22Rv1 (cell line): ENCODE measurements at regions not wholly inside any gene's neighbourhood (a gene's known extent, or its start where the extent isn't known, plus 50 kb on each side); places are given as distances from the start of the nearest gene placed in this dataset.
"Not testable (repeated sequence)": the region's sequence is repeated elsewhere in the genome, so short reads cannot be mapped to it uniquely, and the experiment has no call there.

ENCODE experiments used
- H3K27ac ChIP-seq: fragments of 450-650 bp; 2 replicates; pipeline ENCODE4 v1.5.1; 2017
- ZFX ChIP-seq: fragments of 450-650 bp; IDR thresholded peaks from 2 replicates; pipeline ENCODE4 v1.6.1; 2017; ENCODE audit warnings: antibody characterized with exemption, borderline replicate concordance
- TF ChIP-seq, protein P1 (sequence below): fragments of 450-650 bp; IDR thresholded peaks from 2 replicates; pipeline ENCODE4 v1.5.1; 2017; ENCODE audit warnings: mild to moderate bottlenecking

DNA sequence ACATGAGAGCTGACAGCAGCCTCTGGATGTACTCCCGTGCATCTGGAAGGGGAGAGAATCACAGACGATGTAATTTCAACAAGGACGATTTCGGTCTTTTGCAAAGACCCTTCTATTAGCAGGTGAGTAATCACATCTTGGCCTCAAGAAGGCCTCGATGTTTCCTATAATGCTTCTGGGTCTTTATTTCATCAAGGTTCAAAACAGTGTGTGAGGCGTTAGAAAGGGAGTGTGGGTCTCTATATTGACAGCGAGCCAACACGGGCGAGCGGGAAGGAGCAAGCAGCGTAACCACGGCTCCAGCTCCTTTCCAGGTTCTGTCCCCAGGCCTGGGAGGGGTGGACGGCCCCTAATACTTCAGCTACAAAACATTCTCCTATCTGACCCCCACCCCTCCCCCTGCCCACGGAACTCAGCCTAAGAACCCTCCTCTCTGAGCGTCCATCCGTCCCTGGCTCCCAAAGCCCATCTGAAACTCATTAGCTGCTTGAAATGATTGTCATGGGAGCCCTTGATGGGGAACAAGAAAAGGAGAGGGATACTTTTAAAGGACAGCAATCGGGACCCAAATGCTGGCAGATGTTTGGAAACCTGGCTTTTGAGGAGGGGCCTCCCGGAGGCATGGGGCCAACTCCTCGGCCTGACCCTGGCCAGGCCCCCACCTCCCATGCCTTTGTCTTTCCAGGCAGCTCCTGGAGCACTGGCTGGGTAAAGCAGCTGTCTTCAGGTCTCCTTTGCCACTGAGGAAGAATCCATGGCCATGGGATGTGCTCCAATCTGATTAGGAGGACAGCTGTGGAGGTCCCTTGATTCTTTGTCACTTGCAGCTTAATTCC is 250.8 kb downstream of the FOXD2 start:
- no peak for TF ChIP-seq ZFX
- TF ChIP-seq, protein P1, sequence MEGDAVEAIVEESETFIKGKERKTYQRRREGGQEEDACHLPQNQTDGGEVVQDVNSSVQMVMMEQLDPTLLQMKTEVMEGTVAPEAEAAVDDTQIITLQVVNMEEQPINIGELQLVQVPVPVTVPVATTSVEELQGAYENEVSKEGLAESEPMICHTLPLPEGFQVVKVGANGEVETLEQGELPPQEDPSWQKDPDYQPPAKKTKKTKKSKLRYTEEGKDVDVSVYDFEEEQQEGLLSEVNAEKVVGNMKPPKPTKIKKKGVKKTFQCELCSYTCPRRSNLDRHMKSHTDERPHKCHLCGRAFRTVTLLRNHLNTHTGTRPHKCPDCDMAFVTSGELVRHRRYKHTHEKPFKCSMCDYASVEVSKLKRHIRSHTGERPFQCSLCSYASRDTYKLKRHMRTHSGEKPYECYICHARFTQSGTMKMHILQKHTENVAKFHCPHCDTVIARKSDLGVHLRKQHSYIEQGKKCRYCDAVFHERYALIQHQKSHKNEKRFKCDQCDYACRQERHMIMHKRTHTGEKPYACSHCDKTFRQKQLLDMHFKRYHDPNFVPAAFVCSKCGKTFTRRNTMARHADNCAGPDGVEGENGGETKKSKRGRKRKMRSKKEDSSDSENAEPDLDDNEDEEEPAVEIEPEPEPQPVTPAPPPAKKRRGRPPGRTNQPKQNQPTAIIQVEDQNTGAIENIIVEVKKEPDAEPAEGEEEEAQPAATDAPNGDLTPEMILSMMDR, result no peak

DNA sequence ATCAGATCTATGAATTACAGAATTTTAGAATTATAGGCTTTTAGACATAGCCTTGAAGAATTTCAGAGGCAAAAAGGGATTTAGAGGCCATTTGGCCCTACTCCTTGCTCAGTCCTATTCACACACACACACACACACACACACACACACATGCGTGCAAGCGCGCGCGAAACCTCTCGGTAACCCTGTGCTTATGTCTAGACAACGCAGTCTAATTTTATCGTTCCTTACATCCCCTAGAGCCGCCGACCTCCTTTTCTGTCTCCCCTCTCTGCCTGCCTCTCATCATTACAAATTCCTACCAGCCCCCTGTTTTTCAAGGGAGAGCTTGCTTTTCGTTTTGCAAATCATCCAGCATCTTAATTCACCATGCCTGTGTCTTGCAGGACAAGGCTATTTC is 252.1 kb downstream of the FOXD2 start:
- H3K27ac ChIP-seq, result no peak overlapping the region
- TF ChIP-seq ZFX, result no peak
- TF ChIP-seq, protein P1, result no peak

More for the DNA sequence above, 250.8 kb downstream of the FOXD2 start:
- no peak overlapping the region for H3K27ac ChIP-seq

DNA sequence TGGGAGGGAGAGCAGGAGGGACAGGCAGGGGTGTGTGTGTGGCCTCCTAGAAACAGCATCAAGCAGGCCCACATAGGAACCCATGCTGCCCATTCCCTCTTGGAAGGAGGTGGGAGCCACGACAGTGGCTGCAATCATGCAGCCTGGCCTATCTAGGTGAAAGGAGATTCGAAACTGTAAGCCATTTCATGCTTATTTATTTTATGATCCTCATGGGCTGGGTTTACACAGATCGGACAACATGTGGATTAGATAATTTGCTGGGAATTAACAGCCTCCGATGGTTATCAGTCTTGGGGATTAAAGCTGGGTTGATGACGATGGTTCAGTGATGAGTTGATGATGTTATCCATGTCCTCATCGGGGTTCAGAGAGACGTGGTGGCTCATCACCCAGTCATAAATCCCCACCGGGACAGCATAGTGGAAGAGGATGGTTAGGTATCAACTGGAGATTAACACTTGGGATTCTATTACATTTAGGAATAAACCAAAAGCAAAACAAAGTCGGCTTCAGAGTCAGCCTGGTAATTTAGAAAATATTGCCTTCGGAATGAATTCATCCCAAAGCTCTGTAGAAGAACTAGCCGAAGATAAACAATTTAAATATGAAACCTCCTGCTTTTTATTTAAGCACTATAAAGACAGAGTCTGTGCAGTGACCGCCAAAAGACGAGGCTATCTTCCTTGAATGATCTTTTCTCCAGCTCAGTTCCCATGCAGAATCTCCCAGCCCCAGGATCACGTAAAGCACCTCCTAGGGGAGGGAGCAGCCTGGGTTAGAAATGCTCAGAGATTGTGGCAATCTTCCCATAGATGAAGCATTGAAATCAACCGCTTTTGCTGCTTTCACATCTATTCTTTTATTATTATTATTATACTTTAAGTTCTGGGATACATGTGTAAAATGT is 252.8 kb downstream of the FOXD2 start:
- no peak overlapping the region for H3K27ac ChIP-seq
- TF ChIP-seq ZFX, result no peak
- TF ChIP-seq, protein P1, result no peak

DNA sequence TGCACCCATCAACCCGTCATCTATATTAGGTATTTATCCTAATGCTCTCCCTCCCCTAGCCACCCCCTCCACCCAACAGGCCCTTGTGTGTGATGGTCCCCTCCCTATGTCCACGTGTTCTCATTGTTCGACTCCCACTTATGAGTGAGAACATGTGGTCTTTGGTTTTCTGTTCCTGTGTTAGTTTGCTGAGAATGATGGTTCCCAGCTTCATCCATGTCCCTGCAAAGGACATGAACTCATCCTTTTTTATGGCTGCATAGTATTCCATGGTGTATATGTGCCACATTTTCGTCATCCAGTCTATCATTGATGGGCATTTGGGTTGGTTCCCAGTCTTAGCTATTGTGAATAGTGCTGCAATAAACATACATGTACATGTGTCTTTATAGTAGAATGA is 253.4 kb downstream of the FOXD2 start:
- not testable (repeated sequence) for H3K27ac ChIP-seq

DNA sequence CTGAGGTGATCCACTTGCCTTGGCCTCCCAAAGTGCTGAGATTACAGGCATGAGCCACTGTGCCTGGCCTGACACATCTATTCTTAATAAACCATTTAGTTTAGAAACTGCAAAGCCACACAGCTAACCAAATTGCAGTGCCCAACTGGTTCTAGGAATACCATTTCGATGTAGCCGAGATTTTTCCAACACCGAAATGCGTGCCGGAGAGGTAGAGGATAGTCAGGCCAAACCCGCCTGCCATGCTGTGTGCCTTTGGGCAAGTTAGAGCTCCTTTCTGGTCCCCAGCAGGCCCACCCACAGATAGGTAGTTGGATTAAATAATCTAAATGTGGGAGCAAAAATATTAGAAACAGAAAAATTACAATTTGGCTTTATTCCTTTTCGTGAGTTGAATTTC is 254.4 kb downstream of the FOXD2 start:
- H3K27ac ChIP-seq, result no peak overlapping the region
- TF ChIP-seq, protein P1, result no peak
- no peak for TF ChIP-seq ZFX

GRCh38 chr1:47693115-47693514 is 255.3 kb downstream of the FOXD2 start:
- TF ChIP-seq, protein P1, result no peak
- TF ChIP-seq ZFX, result no peak
- H3K27ac ChIP-seq, result no peak overlapping the region

DNA sequence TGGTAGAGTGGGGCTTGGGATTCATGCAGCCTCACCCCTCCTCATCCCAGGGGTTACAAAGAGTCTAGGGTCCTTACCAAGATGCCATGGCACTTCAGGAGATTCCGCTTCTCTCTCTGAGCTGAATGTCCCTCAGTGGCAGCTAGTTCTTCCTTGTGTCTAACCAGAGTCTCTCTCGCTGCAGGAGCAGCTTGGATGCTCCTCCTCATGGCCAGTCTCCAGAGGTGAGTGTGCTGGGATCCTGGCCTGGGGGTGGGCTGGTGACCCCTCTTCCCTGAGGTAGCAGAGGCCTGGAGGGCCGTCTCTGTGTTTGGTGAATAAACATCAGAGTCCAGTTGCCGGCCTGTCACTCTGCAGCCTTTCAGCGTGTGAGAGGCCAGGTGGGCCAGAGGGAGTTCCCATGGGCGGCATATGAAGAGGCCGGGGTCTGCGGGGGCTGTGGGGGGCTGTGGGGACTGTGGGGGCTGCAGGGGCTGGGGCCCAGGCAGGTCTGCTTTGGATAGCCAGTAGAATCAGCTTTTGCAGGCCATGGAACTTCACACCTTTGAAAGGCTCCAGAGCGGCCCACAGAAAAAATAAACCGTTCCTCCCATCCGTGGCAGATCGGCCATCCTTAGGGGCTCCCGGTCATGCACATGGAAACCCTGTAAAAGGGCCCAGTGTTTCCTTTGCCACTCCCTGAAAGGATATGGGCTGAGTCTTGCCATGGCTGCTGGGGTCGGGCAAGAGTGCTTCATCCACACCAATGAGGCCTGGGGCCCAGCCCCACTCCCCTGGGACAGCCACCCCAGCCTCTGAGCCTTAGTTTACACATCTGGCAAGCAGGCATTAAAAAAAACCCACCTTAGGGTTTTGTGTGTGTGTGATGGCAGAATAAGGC is 256.4 kb downstream of the FOXD2 start:
- H3K27ac ChIP-seq, result no peak overlapping the region
- TF ChIP-seq, protein P1, result no peak
- no peak for TF ChIP-seq ZFX
